H9 (cell line): ENCODE measurements at regions not wholly inside any gene's neighbourhood (a gene's known extent, or its start where the extent isn't known, plus 50 kb on each side); places are given as distances from the start of the nearest gene placed in this dataset.

Source experiments
- DNase-seq: peaks from one replicate; pipeline ENCODE4 v3.0.0-alpha.2; 2017
- H2AFZ ChIP-seq: one replicate; pipeline ENCODE4 v1.6.1; 2013; ENCODE audit warnings: mild to moderate bottlenecking, low read length, control low read depth, moderate library complexity
- H2AK5ac ChIP-seq: 2 replicates; pipeline ENCODE4 v1.6.1; 2013; ENCODE audit warnings: low read length, control low read depth, mixed read lengths; ENCODE audit not compliant: insufficient read length
- H2BK120ac ChIP-seq: one replicate; pipeline ENCODE4 v1.6.1; 2013; ENCODE audit warnings: low read depth, mild to moderate bottlenecking, low read length, control low read depth, inconsistent platforms; ENCODE audit not compliant: poor library complexity, severe bottlenecking
- H2BK12ac ChIP-seq: 2 replicates; pipeline ENCODE4 v1.6.1; 2013; ENCODE audit warnings: low read length, control low read depth, mixed read lengths, low read depth; ENCODE audit not compliant: insufficient read length
- H2BK15ac ChIP-seq: 2 replicates; pipeline ENCODE4 v1.6.1; 2013; ENCODE audit warnings: low read depth, low read length, control low read depth
- H2BK20ac ChIP-seq: one replicate; pipeline ENCODE4 v1.6.1; 2013; ENCODE audit warnings: low read depth, mild to moderate bottlenecking, low read length, control low read depth, inconsistent platforms; ENCODE audit not compliant: poor library complexity, severe bottlenecking
- H2BK5ac ChIP-seq: 2 replicates; pipeline ENCODE4 v1.6.1; 2013; ENCODE audit warnings: low read length, control low read depth, mixed read lengths; ENCODE audit not compliant: insufficient read length
- H3K14ac ChIP-seq: 2 replicates; pipeline ENCODE4 v1.6.1; 2013; ENCODE audit warnings: low read length, control low read depth; ENCODE audit not compliant: insufficient read depth
- H3K18ac ChIP-seq: 2 replicates; pipeline ENCODE4 v1.6.1; 2013; ENCODE audit warnings: low read depth, mild to moderate bottlenecking, mixed read lengths, low read length, control low read depth; ENCODE audit not compliant: insufficient read length
- H3K23ac ChIP-seq: 2 replicates; pipeline ENCODE4 v1.6.1; 2013; ENCODE audit warnings: low read length, control low read depth, mixed read lengths, low read depth; ENCODE audit not compliant: insufficient read length
- H3K23me2 ChIP-seq: 2 replicates; pipeline ENCODE4 v1.6.1; 2013; ENCODE audit warnings: low read depth, mild to moderate bottlenecking, mixed read lengths, low read length, control low read depth; ENCODE audit not compliant: insufficient read length, poor library complexity, severe bottlenecking
- H3K27ac ChIP-seq: 2 replicates; pipeline ENCODE4 v1.5.1; 2013; ENCODE audit warnings: low read length, control low read depth, mixed read lengths, low read depth; ENCODE audit not compliant: insufficient read length
- H3K27me3 ChIP-seq: 2 replicates; pipeline ENCODE4 v1.6.1; 2013; ENCODE audit warnings: low read length, control low read depth, inconsistent platforms; ENCODE audit not compliant: insufficient read depth
- H3K4ac ChIP-seq: 2 replicates; pipeline ENCODE4 v1.6.1; 2013; ENCODE audit warnings: low read depth, mild to moderate bottlenecking, control low read depth, inconsistent platforms, low read length, moderate library complexity
- H3K4me1 ChIP-seq: 2 replicates; pipeline ENCODE4 v1.6.1; 2013; ENCODE audit warnings: low read length, control low read depth, inconsistent platforms; ENCODE audit not compliant: insufficient read depth
- H3K4me2 ChIP-seq: 2 replicates; pipeline ENCODE4 v1.6.1; 2013; ENCODE audit warnings: low read length, control low read depth, mixed read lengths; ENCODE audit not compliant: insufficient read length, insufficient read depth
- H3K56ac ChIP-seq: 2 replicates; pipeline ENCODE4 v1.6.1; 2013; ENCODE audit warnings: low read depth, mild to moderate bottlenecking, mixed read lengths, low read length, control low read depth; ENCODE audit not compliant: insufficient read length
- H3K79me1 ChIP-seq: 2 replicates; pipeline ENCODE4 v1.6.1; 2013; ENCODE audit warnings: low read depth, mild to moderate bottlenecking, moderate library complexity, low read length, control low read depth, inconsistent platforms; ENCODE audit not compliant: insufficient read depth, poor library complexity, severe bottlenecking
- H3K79me2 ChIP-seq: 2 replicates; pipeline ENCODE4 v1.6.1; 2013; ENCODE audit warnings: low read length, control low read depth, inconsistent platforms; ENCODE audit not compliant: insufficient read depth
- H3K9ac ChIP-seq: 2 replicates; pipeline ENCODE4 v1.6.1; 2013; ENCODE audit warnings: low read length, control low read depth, mixed read lengths; ENCODE audit not compliant: insufficient read length; ENCODE audit errors: extremely low read depth
- H3K9me3 ChIP-seq: one replicate; pipeline ENCODE4 v1.6.1; 2013; ENCODE audit warnings: low read depth, low read length, inconsistent platforms; ENCODE audit not compliant: control insufficient read depth
- H3T11ph ChIP-seq: one replicate; pipeline ENCODE4 v1.6.1; 2013; ENCODE audit warnings: mild to moderate bottlenecking, low read length, control low read depth, inconsistent platforms
- H4K20me1 ChIP-seq: one replicate; pipeline ENCODE4 v1.6.1; 2013; ENCODE audit not compliant: control insufficient read depth, insufficient read length, insufficient read depth
- H4K5ac ChIP-seq: 2 replicates; pipeline ENCODE4 v1.6.1; 2013; ENCODE audit warnings: low read depth, mild to moderate bottlenecking, mixed read lengths, low read length, control low read depth; ENCODE audit not compliant: insufficient read length
- H4K8ac ChIP-seq: replicated peaks from 2 replicates; pipeline ENCODE4 v1.6.1; 2013; ENCODE audit warnings: low read length, control low read depth, mixed read lengths, low read depth; ENCODE audit not compliant: insufficient read length
- H4K91ac ChIP-seq: 2 replicates; pipeline ENCODE4 v1.6.1; 2013; ENCODE audit warnings: low read depth, mild to moderate bottlenecking, moderate library complexity, mixed read lengths, low read length, control low read depth; ENCODE audit not compliant: insufficient read length
- H3K27ac Mint-ChIP-seq, 3 experiments: 2 replicates in 2 of 3; 3 replicates in 1 of 3; pipeline ENCODE4 v1.8.0; 2020 to 2021; ENCODE audit warnings: mixed read lengths in 3 of 3, mild to moderate bottlenecking in 1 of 3, moderate library complexity in 1 of 3
- H3K27me3 Mint-ChIP-seq: 2 replicates; pipeline ENCODE4 v1.8.0; 2021; ENCODE audit warnings: low read depth, mild to moderate bottlenecking, moderate library complexity, mixed read lengths
- H3K36me3 Mint-ChIP-seq, 3 experiments: 2 replicates in 2 of 3; 3 replicates in 1 of 3; pipeline ENCODE4 v1.8.0; 2020 to 2021; ENCODE audit warnings: low read depth in 3 of 3, mixed read lengths in 3 of 3; ENCODE audit not compliant: insufficient read depth in 1 of 3
- H3K4me1 Mint-ChIP-seq, 2 experiments: 2 replicates each; pipeline ENCODE4 v1.8.0; 2020; ENCODE audit warnings: mixed read lengths in 2 of 2
- H3K4me3 Mint-ChIP-seq, 2 experiments: 2 replicates in 1 of 2; 3 replicates in 1 of 2; pipeline ENCODE4 v1.8.0; 2020 to 2021; ENCODE audit warnings: mild to moderate bottlenecking in 2 of 2, mixed read lengths in 2 of 2, moderate library complexity in 1 of 2
- H3K9me3 Mint-ChIP-seq, 2 experiments: 2 replicates in 1 of 2; 3 replicates in 1 of 2; pipeline ENCODE4 v1.8.0; 2020; ENCODE audit warnings: mild to moderate bottlenecking in 2 of 2, mixed read lengths in 2 of 2, moderate library complexity in 1 of 2
- CTCF ChIP-seq: fragments of 200-600 bp; sonication (generic); conservative IDR thresholded peaks from 3 replicates; pipeline ENCODE4 v1.8.0; 2021; ENCODE audit warnings: antibody characterized with exemption, mild to moderate bottlenecking
- WGBS: extraction: QIAGEN DNeasy Blood & Tissue Kit; methylation state at CpG from one replicate; pipeline ENCODE4 v1.1.7; 2013; ENCODE audit warnings: missing lambda C conversion rate, low lambda C conversion rate, mixed read lengths; ENCODE audit not compliant: insufficient read length; ENCODE audit errors: extremely low coverage; 5-methylcytosine and 5-hydroxymethylcytosine counted together

- TF ChIP-seq CTCF, result no peak
These were observed 302.1 kb upstream of the SPAG17 start for GRCh38 chr1:118487091-118487490.

More at GRCh38 chr1:118487091-118487490, 302.1 kb upstream of the SPAG17 start:
- H3K27ac Mint-ChIP-seq, result peak overlapping the region in 1 of 3 experiments; percentile 62; a peak in 2 of 7 replicates
- WGBS, result no CpG with 5 or more reads among the region's 5 CpGs
- no peak overlapping the region for H2BK5ac ChIP-seq
- H3K14ac ChIP-seq, result no peak overlapping the region
- peaks cover 17% of the 10 kb centered on the region for H3K4me1 ChIP-seq
- H3K23me2 ChIP-seq, result no peaks in the 10 kb centered on the region
- no peaks in the 10 kb centered on the region for H3K79me2 ChIP-seq
- H3K79me1 ChIP-seq, result no peaks in the 10 kb centered on the region
- H2BK20ac ChIP-seq, result no peak overlapping the region
- H3K9me3 ChIP-seq, result no peaks in the 10 kb centered on the region
- H2AFZ ChIP-seq, result no peak overlapping the region
- no peaks in the 10 kb centered on the region for H3K27me3 Mint-ChIP-seq
- H3K23ac ChIP-seq, result no peak overlapping the region
- DNase-seq, result no peak
- no peak overlapping the region for H3K9ac ChIP-seq
- H2BK120ac ChIP-seq, result no peak overlapping the region
- no peaks in the 10 kb centered on the region; a peak in 1 of 5 replicates for H3K9me3 Mint-ChIP-seq
- no peaks in the 10 kb centered on the region for H3K27me3 ChIP-seq
- H3T11ph ChIP-seq, result no peak overlapping the region
- H3K56ac ChIP-seq, result no peak overlapping the region
- no peak overlapping the region for H3K4me2 ChIP-seq
- H3K27ac ChIP-seq, result no peak overlapping the region
- H4K5ac ChIP-seq, result no peak overlapping the region
- H3K36me3 Mint-ChIP-seq, result no peaks in the 10 kb centered on the region
- H3K18ac ChIP-seq, result peak overlapping the region; percentile 23
- H2BK12ac ChIP-seq, result no peak overlapping the region
- H4K20me1 ChIP-seq, result no peaks in the 10 kb centered on the region
- H2AK5ac ChIP-seq, result no peak overlapping the region
- no peak overlapping the region for H4K8ac ChIP-seq
- H3K4ac ChIP-seq, result no peak overlapping the region
- no peak overlapping the region; the same call in 1 of the 2 replicates for H2BK15ac ChIP-seq
- H4K91ac ChIP-seq, result peak overlapping the region; percentile 56
- H3K4me3 Mint-ChIP-seq, result no peak overlapping the region
- peaks cover 42 to 57% of the 10 kb centered on the region in 2 experiments for H3K4me1 Mint-ChIP-seq
